ENCODE measurements at regions not wholly inside any gene's neighbourhood (a gene's known extent, or its start where the extent isn't known, plus 50 kb on each side); places are given as distances from the start of the nearest gene placed in this dataset.

DNA sequence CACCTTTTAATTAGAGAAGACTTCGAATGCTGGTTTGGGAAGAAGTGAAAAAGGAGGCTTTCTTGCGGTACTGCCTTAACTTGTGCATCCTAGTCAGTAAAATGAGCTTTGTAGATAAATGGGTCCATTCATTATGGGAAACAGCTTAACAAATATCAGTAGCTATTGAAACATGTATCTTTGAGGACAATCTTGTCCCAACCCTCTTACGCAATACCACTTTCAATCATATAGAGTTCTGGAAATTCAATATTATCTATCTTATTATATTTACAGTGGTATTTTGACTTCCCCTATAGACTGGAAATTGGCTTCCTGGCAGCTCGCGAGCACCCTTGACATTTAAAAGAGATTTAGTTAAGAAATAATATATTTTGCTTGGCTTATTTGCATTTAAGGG is 565.8 kb upstream of the NUDT12 start:
- Histone ChIP-seq H3K4me1 (ENCODE audit: control insufficient read depth in 2 of 2, insufficient read depth in 2 of 2, low read length in 2 of 2) (no peaks in the 10 kb centered on the region), H3K27me3 (ENCODE audit: control insufficient read depth in 2 of 2, insufficient read depth in 2 of 2, low read length in 2 of 2) (no peaks in the 10 kb centered on the region), H3K9ac (ENCODE audit: low read depth in 1 of 2, low read length in 2 of 2) (no peak overlapping the region), H3K4me3 (ENCODE audit: low read length in 2 of 2) (no peak overlapping the region), H3K27ac (ENCODE audit: low read depth in 2 of 2, low read length in 2 of 2) (no peak overlapping the region), H3K36me3 (ENCODE audit: control insufficient read depth in 2 of 2, insufficient read depth in 2 of 2, low read length in 2 of 2) (no peaks in the 10 kb centered on the region), H3K9me3 (ENCODE audit: control insufficient read depth in 2 of 2, low read length in 2 of 2) (no peaks in the 10 kb centered on the region)

DNA sequence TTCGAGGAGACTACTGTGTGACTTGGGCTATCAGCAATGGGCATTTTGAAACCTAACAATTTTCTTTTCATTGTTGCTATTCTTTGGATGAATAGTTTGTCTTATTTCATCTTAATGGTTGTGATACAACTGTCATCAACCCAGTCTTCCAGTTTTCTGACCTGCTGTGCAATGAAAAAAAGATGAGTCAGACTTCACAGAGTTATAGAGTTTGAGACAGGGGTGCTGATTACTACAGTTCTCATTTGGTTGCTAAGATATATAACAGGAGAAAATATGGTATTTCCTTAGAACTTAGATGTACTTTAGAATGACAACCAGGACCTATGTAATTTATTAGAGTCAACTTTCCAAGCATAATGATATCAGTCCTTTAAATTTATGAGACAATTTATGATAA is 564.4 kb upstream of the NUDT12 start:
- Histone ChIP-seq H3K4me3 (ENCODE audit: low read length in 2 of 2) (no peak overlapping the region), H3K9ac (ENCODE audit: low read depth in 1 of 2, low read length in 2 of 2) (no peak overlapping the region)

DNA sequence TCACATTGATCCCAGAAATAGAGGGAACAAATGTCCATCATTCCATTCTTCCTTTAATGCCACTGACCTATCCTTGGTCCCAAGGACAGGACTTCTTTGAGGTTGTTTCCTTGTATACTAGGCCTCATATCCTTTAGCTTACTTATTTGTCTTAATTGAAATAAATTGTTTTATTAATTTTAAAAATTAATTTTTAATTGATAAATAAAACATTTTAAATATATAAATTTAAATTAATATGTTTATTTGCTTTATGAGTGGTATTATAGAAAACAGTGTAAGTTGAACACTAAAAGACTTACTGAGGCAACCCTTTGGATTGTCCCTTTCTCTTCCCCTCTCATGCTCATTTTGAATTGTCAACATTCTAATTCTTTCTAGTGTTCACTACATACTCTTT is 556.9 kb upstream of the NUDT12 start:
- Histone ChIP-seq H3K4me1 (ENCODE audit: control insufficient read depth in 2 of 2, insufficient read depth in 2 of 2, low read length in 2 of 2) (no peaks in the 10 kb centered on the region), H3K9ac (ENCODE audit: low read depth in 1 of 2, low read length in 2 of 2) (no peak overlapping the region), H3K27me3 (ENCODE audit: control insufficient read depth in 2 of 2, insufficient read depth in 2 of 2, low read length in 2 of 2) (no peaks in the 10 kb centered on the region), H3K27ac (ENCODE audit: low read depth in 2 of 2, low read length in 2 of 2) (no peak overlapping the region), H3K4me3 (ENCODE audit: low read length in 2 of 2) (no peak overlapping the region), H3K9me3 (ENCODE audit: control insufficient read depth in 2 of 2, low read length in 2 of 2) (no peaks in the 10 kb centered on the region), H3K36me3 (ENCODE audit: control insufficient read depth in 2 of 2, insufficient read depth in 2 of 2, low read length in 2 of 2) (no peaks in the 10 kb centered on the region)

More for the DNA sequence above, 564.4 kb upstream of the NUDT12 start:
- Histone ChIP-seq H3K4me1 (ENCODE audit: control insufficient read depth in 2 of 2, insufficient read depth in 2 of 2, low read length in 2 of 2) (no peaks in the 10 kb centered on the region), H3K27me3 (ENCODE audit: control insufficient read depth in 2 of 2, insufficient read depth in 2 of 2, low read length in 2 of 2) (no peaks in the 10 kb centered on the region), H3K9me3 (ENCODE audit: control insufficient read depth in 2 of 2, low read length in 2 of 2) (no peaks in the 10 kb centered on the region), H3K27ac (ENCODE audit: low read depth in 2 of 2, low read length in 2 of 2) (no peak overlapping the region), H3K36me3 (ENCODE audit: control insufficient read depth in 2 of 2, insufficient read depth in 2 of 2, low read length in 2 of 2) (no peaks in the 10 kb centered on the region)

GRCh38 chr5:104111632-104112031 is 549.0 kb upstream of the NUDT12 start:
- H3K4me1 ChIP-seq (ENCODE audit: control insufficient read depth in 2 of 2, insufficient read depth in 2 of 2, low read length in 2 of 2): no peaks in the 10 kb centered on the region
- no peaks in the 10 kb centered on the region for H3K9me3 ChIP-seq (ENCODE audit: control insufficient read depth in 2 of 2, low read length in 2 of 2)
- H3K9ac ChIP-seq (ENCODE audit: low read depth in 1 of 2, low read length in 2 of 2): no peak overlapping the region
- no peaks in the 10 kb centered on the region for H3K36me3 ChIP-seq (ENCODE audit: control insufficient read depth in 2 of 2, insufficient read depth in 2 of 2, low read length in 2 of 2)
- H3K27me3 ChIP-seq (ENCODE audit: control insufficient read depth in 2 of 2, insufficient read depth in 2 of 2, low read length in 2 of 2): no peaks in the 10 kb centered on the region
- H3K27ac ChIP-seq (ENCODE audit: low read depth in 2 of 2, low read length in 2 of 2): no peak overlapping the region
- no peak overlapping the region for H3K4me3 ChIP-seq (ENCODE audit: low read length in 2 of 2)

DNA sequence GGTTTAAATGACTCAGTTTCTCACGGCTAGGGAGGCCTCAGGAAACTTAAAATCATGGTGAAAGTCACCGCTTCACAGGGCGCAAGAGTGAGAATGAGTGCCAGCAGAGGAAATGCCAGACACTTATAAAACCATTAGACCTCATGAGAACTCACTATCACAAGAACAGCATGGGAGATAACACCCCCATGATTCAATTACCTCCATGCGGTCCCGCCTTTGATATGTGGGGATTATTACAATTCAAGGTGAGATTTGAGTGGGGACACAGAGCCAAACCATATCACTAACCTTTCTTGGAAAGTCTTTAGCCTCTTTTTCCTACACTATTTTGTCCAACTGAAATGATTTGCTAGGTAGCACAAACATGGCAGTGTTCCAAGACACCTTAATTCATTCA is 533.9 kb upstream of the NUDT12 start:
- H3K9ac ChIP-seq (ENCODE audit: low read depth in 1 of 2, low read length in 2 of 2): no peak overlapping the region
- no peaks in the 10 kb centered on the region for H3K9me3 ChIP-seq (ENCODE audit: control insufficient read depth in 2 of 2, low read length in 2 of 2)
- no peaks in the 10 kb centered on the region for H3K36me3 ChIP-seq (ENCODE audit: control insufficient read depth in 2 of 2, insufficient read depth in 2 of 2, low read length in 2 of 2)

GRCh38 chr5:104095527-104095926 is 532.9 kb upstream of the NUDT12 start:
- H3K4me1 ChIP-seq (ENCODE audit: control insufficient read depth in 2 of 2, insufficient read depth in 2 of 2, low read length in 2 of 2): no peaks in the 10 kb centered on the region
- no peak overlapping the region for H3K4me3 ChIP-seq (ENCODE audit: low read length in 2 of 2)
- H3K27me3 ChIP-seq (ENCODE audit: control insufficient read depth in 2 of 2, insufficient read depth in 2 of 2, low read length in 2 of 2): no peaks in the 10 kb centered on the region
- H3K36me3 ChIP-seq (ENCODE audit: control insufficient read depth in 2 of 2, insufficient read depth in 2 of 2, low read length in 2 of 2): no peaks in the 10 kb centered on the region
- no peaks in the 10 kb centered on the region for H3K9me3 ChIP-seq (ENCODE audit: control insufficient read depth in 2 of 2, low read length in 2 of 2)
- H3K9ac ChIP-seq (ENCODE audit: low read depth in 1 of 2, low read length in 2 of 2): no peak overlapping the region
- no peak overlapping the region for H3K27ac ChIP-seq (ENCODE audit: low read depth in 2 of 2, low read length in 2 of 2)

More for the DNA sequence above, 533.9 kb upstream of the NUDT12 start:
- Histone ChIP-seq H3K27ac (ENCODE audit: low read depth in 2 of 2, low read length in 2 of 2) (no peak overlapping the region), H3K4me1 (ENCODE audit: control insufficient read depth in 2 of 2, insufficient read depth in 2 of 2, low read length in 2 of 2) (no peaks in the 10 kb centered on the region), H3K27me3 (ENCODE audit: control insufficient read depth in 2 of 2, insufficient read depth in 2 of 2, low read length in 2 of 2) (no peaks in the 10 kb centered on the region), H3K4me3 (ENCODE audit: low read length in 2 of 2) (no peak overlapping the region)

- Histone ChIP-seq H3K27ac (ENCODE audit: low read depth in 2 of 2, low read length in 2 of 2) (no peak overlapping the region), H3K27me3 (ENCODE audit: control insufficient read depth in 2 of 2, insufficient read depth in 2 of 2, low read length in 2 of 2) (no peaks in the 10 kb centered on the region), H3K9ac (ENCODE audit: low read depth in 1 of 2, low read length in 2 of 2) (no peak overlapping the region), H3K4me1 (ENCODE audit: control insufficient read depth in 2 of 2, insufficient read depth in 2 of 2, low read length in 2 of 2) (no peaks in the 10 kb centered on the region), H3K4me3 (ENCODE audit: low read length in 2 of 2) (no peak overlapping the region), H3K36me3 (ENCODE audit: control insufficient read depth in 2 of 2, insufficient read depth in 2 of 2, low read length in 2 of 2) (no peaks in the 10 kb centered on the region), H3K9me3 (ENCODE audit: control insufficient read depth in 2 of 2, low read length in 2 of 2) (no peaks in the 10 kb centered on the region)
Measured at GRCh38 chr5:104088876-104089778, 526.5 kb upstream of the NUDT12 start.

DNA sequence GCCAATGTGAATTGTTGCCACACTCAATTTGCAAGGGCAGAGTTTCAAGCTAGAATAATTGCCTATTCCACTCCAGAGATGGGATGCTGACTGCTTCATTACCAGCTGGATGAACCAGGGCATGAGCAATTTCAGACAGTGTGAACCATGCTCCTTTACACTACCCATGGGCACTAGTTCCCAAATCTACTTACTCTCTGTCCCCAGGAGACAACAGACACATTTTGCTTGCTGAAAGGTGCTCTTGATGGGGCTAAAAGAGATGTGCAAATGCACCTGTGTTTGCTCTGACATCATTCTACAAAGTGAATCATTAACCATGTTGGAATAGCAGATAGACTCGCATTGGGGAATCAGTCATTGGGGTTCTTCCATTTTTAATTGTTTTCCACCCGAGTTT is 522.3 kb upstream of the NUDT12 start:
- Histone ChIP-seq H3K4me1 (ENCODE audit: control insufficient read depth in 2 of 2, insufficient read depth in 2 of 2, low read length in 2 of 2) (no peaks in the 10 kb centered on the region), H3K9me3 (ENCODE audit: control insufficient read depth in 2 of 2, low read length in 2 of 2) (no peaks in the 10 kb centered on the region), H3K27ac (ENCODE audit: low read depth in 2 of 2, low read length in 2 of 2) (no peak overlapping the region), H3K9ac (ENCODE audit: low read depth in 1 of 2, low read length in 2 of 2) (no peak overlapping the region), H3K4me3 (ENCODE audit: low read length in 2 of 2) (no peak overlapping the region), H3K36me3 (ENCODE audit: control insufficient read depth in 2 of 2, insufficient read depth in 2 of 2, low read length in 2 of 2) (no peaks in the 10 kb centered on the region), H3K27me3 (ENCODE audit: control insufficient read depth in 2 of 2, insufficient read depth in 2 of 2, low read length in 2 of 2) (no peaks in the 10 kb centered on the region)

DNA sequence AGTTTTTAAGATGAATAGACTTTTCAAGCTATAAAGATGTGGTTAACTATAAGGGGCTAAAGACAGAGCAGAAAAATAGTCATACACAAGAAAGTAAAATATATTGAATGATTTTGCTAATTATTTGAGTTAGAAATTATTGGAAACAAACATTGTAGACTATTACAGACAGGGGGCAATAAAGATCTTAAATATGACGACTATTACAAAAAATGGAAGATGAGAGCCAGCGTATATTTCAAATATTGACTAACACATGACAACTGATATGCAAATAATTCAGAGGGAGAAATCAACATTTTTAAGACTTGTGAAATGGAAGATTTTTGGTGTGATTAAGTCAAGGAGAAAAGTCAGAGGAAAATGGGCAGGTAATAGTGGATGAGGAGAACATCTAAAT is 520.2 kb upstream of the NUDT12 start:
- H3K4me1 ChIP-seq (ENCODE audit: control insufficient read depth in 2 of 2, insufficient read depth in 2 of 2, low read length in 2 of 2): no peaks in the 10 kb centered on the region
- no peak overlapping the region for H3K27ac ChIP-seq (ENCODE audit: low read depth in 2 of 2, low read length in 2 of 2)

GRCh38 chr5:104081232-104081631 is 518.6 kb upstream of the NUDT12 start:
- no peaks in the 10 kb centered on the region for H3K9me3 ChIP-seq (ENCODE audit: control insufficient read depth in 2 of 2, low read length in 2 of 2)

More for the DNA sequence above, 520.2 kb upstream of the NUDT12 start:
- Histone ChIP-seq H3K36me3 (ENCODE audit: control insufficient read depth in 2 of 2, insufficient read depth in 2 of 2, low read length in 2 of 2) (no peaks in the 10 kb centered on the region), H3K9me3 (ENCODE audit: control insufficient read depth in 2 of 2, low read length in 2 of 2) (no peaks in the 10 kb centered on the region), H3K27me3 (ENCODE audit: control insufficient read depth in 2 of 2, insufficient read depth in 2 of 2, low read length in 2 of 2) (no peaks in the 10 kb centered on the region), H3K9ac (ENCODE audit: low read depth in 1 of 2, low read length in 2 of 2) (no peak overlapping the region), H3K4me3 (ENCODE audit: low read length in 2 of 2) (no peak overlapping the region)

More at GRCh38 chr5:104081232-104081631, 518.6 kb upstream of the NUDT12 start:
- H3K4me1 ChIP-seq (ENCODE audit: control insufficient read depth in 2 of 2, insufficient read depth in 2 of 2, low read length in 2 of 2): no peaks in the 10 kb centered on the region
- H3K36me3 ChIP-seq (ENCODE audit: control insufficient read depth in 2 of 2, insufficient read depth in 2 of 2, low read length in 2 of 2): no peaks in the 10 kb centered on the region
- H3K4me3 ChIP-seq (ENCODE audit: low read length in 2 of 2): no peak overlapping the region
- no peak overlapping the region for H3K27ac ChIP-seq (ENCODE audit: low read depth in 2 of 2, low read length in 2 of 2)
- no peaks in the 10 kb centered on the region for H3K27me3 ChIP-seq (ENCODE audit: control insufficient read depth in 2 of 2, insufficient read depth in 2 of 2, low read length in 2 of 2)
- no peak overlapping the region for H3K9ac ChIP-seq (ENCODE audit: low read depth in 1 of 2, low read length in 2 of 2)
